Uterus (tissue), 3 donors: ENCODE measurements at regions not wholly inside any gene's neighbourhood (a gene's known extent, or its start where the extent isn't known, plus 50 kb on each side); places are given as distances from the start of the nearest gene placed in this dataset.

Experiments
- DNase-seq, 2 donors: peaks; one replicate each; pipeline ENCODE4 v3.0.0-alpha.2; 2019 to 2020
- H3K27ac ChIP-seq, 2 donors: fragments of 200-600 bp; sonication (generic); 1 replicate in 1 of 2; 2 replicates in 1 of 2; pipeline ENCODE4 v1.5.1; 2016 to 2018
- H3K27me3 ChIP-seq, 2 donors: fragments of 200-600 bp; sonication (generic); one replicate each; pipeline ENCODE4 v1.5.1; 2018 to 2019; ENCODE audit warnings: control low read depth in 1 of 2
- H3K36me3 ChIP-seq, 2 donors: fragments of 200-600 bp; sonication (generic); one replicate each; pipeline ENCODE4 v1.5.1; 2019; ENCODE audit warnings: control low read depth in 1 of 2
- H3K4me1 ChIP-seq, 2 donors: fragments of 200-600 bp; sonication (generic); one replicate each; pipeline ENCODE4 v1.5.1; 2018 to 2019; ENCODE audit warnings: control low read depth in 1 of 2
- H3K4me3 ChIP-seq, 2 donors: fragments of 200-600 bp; sonication (generic); 1 replicate in 1 of 2; 2 replicates in 1 of 2; pipeline ENCODE4 v1.5.1; 2018 to 2019; ENCODE audit warnings: mild to moderate bottlenecking in 1 of 2
- H3K9me3 ChIP-seq, 2 donors: fragments of 200-600 bp; sonication (generic); one replicate each; pipeline ENCODE4 v1.5.1; 2019; ENCODE audit warnings: control low read depth in 1 of 2
- CTCF ChIP-seq, 4 experiments: fragments of 200-600 bp in 2 of 4; fragments of 450-650 bp in 2 of 4; sonication (generic) in 2 of 4; IDR thresholded peaks; one replicate each; pipeline ENCODE4 v1.5.1; 2016 to 2019; ENCODE audit warnings: antibody characterized with exemption in 4 of 4, mild to moderate bottlenecking in 2 of 4, moderate library complexity in 1 of 4
- POLR2A ChIP-seq, 2 donors: fragments of 450-650 bp; IDR thresholded peaks; one replicate each; pipeline ENCODE4 v1.6.1; 2016; ENCODE audit warnings: antibody characterized with exemption in 2 of 2, mild to moderate bottlenecking in 1 of 2, moderate library complexity in 1 of 2
- intact Hi-C: fragments of 100-400 bp; cut with DNase I; formaldehyde crosslinking; loops from one replicate; pipeline ENCODE4 v1.15.1; 2023; ENCODE audit warnings: low total_unique reads
- donor health status: DM: yes; HTN: yes; CAD: no.

- no peak overlapping the region for H3K27ac ChIP-seq
- no peaks in the 10 kb centered on the region for H3K27me3 ChIP-seq
- no peak overlapping the region for H3K4me3 ChIP-seq
- H3K9me3 ChIP-seq: no peaks in the 10 kb centered on the region
- no peak for DNase-seq
- H3K4me1 ChIP-seq: no peaks in the 10 kb centered on the region
- TF ChIP-seq POLR2A (IDR thresholded peaks at IDR 0.05) (no peak), CTCF (IDR thresholded peaks at IDR 0.05) (no peak)
- H3K36me3 ChIP-seq: no peaks in the 10 kb centered on the region
- intact Hi-C loops: no loop called here
Observed at GRCh38 chr3:8317661-8318649, 183.7 kb upstream of the LMCD1 start.

- no peaks in the 10 kb centered on the region for H3K9me3 ChIP-seq
- no peaks in the 10 kb centered on the region for H3K27me3 ChIP-seq
- no peak for TF ChIP-seq CTCF (IDR thresholded peaks at IDR 0.05)
- no peak for TF ChIP-seq POLR2A (IDR thresholded peaks at IDR 0.05)
- intact Hi-C loops: no loop called here
- H3K36me3 ChIP-seq: no peaks in the 10 kb centered on the region
- no peaks in the 10 kb centered on the region for H3K4me1 ChIP-seq
- H3K27ac ChIP-seq: no peak overlapping the region
- no peak for DNase-seq
- no peak overlapping the region for H3K4me3 ChIP-seq
Observed at GRCh38 chr3:8319935-8320634, 181.5 kb upstream of the LMCD1 start.

- no peaks in the 10 kb centered on the region for H3K4me1 ChIP-seq
- no peak overlapping the region for H3K4me3 ChIP-seq
- no peak for DNase-seq
- no peaks in the 10 kb centered on the region for H3K36me3 ChIP-seq
- H3K9me3 ChIP-seq: no peaks in the 10 kb centered on the region
- TF ChIP-seq POLR2A (IDR thresholded peaks at IDR 0.05) (no peak), CTCF (IDR thresholded peaks at IDR 0.05) (no peak)
- intact Hi-C loops: no loop called here
- no peaks in the 10 kb centered on the region for H3K27me3 ChIP-seq
- no peak overlapping the region for H3K27ac ChIP-seq
Observed at GRCh38 chr3:8320711-8321458, 180.7 kb upstream of the LMCD1 start.

- Histone ChIP-seq H3K27ac (no peak overlapping the region), H3K9me3 (no peaks in the 10 kb centered on the region), H3K4me1 (no peaks in the 10 kb centered on the region), H3K27me3 (no peaks in the 10 kb centered on the region), H3K36me3 (no peaks in the 10 kb centered on the region), H3K4me3 (no peak overlapping the region)
- TF ChIP-seq POLR2A (IDR thresholded peaks at IDR 0.05) (no peak), CTCF (IDR thresholded peaks at IDR 0.05) (no peak)
- intact Hi-C loops: no loop called here
- no peak for DNase-seq
Observed at GRCh38 chr3:8324747-8325146, 176.9 kb upstream of the LMCD1 start.
